ENCODE measurements at regions not wholly inside any gene's neighbourhood (a gene's known extent, or its start where the extent isn't known, plus 50 kb on each side); places are given as distances from the start of the nearest gene placed in this dataset.

DNA sequence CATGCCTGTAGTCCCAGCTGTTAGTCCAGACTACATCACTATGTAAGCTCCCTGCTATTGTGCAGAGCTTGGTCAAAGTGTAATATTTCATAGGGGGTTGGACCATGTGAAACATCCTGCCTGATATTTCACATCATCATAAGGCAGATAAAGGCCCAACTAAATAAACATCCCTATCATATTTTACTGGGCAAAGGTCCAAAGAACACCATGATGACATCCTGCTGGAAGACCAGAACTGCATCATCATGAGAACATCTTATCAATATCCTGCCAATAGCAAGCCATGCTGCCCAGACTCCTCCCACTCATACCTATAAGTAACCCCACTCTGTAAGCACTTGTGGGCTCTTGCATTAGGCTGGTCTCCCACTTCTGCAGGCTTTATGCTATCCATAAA, 88.6 kb downstream of the EIF1AY start (continued):
- no peak for TF ChIP-seq GABPA (IDR thresholded peaks at IDR 0.05; ENCODE audit: borderline replicate concordance, insufficient read depth, low read length)
- TF ChIP-seq, protein P1, sequence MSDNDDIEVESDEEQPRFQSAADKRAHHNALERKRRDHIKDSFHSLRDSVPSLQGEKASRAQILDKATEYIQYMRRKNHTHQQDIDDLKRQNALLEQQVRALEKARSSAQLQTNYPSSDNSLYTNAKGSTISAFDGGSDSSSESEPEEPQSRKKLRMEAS (IDR thresholded peaks at IDR 0.05) = no peak
- no peak for TF ChIP-seq EP300 (IDR thresholded peaks at IDR 0.05; ENCODE audit: borderline replicate concordance in 1 of 2, low read depth in 2 of 2, low read length in 2 of 2)
- no peak for TF ChIP-seq RFX5 (IDR thresholded peaks at IDR 0.05; ENCODE audit: borderline replicate concordance, low read depth, low read length)
- no peak for TF ChIP-seq SIRT6 (IDR thresholded peaks at IDR 0.05; ENCODE audit: low read length)
- no peak for TF ChIP-seq RNF2 (IDR thresholded peaks at IDR 0.05; ENCODE audit: borderline replicate concordance, low read depth, low read length, missing control alignments, poor library complexity, severe bottlenecking)
- TF ChIP-seq TCF12 (IDR thresholded peaks at IDR 0.05; ENCODE audit: low read depth, low read length) = no peak
- no peak for TF ChIP-seq NANOG (IDR thresholded peaks at IDR 0.05; ENCODE audit: insufficient read depth, low read depth, low read length, poor library complexity, severe bottlenecking)
- TF ChIP-seq, protein P2, sequence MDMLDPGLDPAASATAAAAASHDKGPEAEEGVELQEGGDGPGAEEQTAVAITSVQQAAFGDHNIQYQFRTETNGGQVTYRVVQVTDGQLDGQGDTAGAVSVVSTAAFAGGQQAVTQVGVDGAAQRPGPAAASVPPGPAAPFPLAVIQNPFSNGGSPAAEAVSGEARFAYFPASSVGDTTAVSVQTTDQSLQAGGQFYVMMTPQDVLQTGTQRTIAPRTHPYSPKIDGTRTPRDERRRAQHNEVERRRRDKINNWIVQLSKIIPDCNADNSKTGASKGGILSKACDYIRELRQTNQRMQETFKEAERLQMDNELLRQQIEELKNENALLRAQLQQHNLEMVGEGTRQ (IDR thresholded peaks at IDR 0.05; ENCODE audit: low read length) = no peak
- TF ChIP-seq, protein P3, sequence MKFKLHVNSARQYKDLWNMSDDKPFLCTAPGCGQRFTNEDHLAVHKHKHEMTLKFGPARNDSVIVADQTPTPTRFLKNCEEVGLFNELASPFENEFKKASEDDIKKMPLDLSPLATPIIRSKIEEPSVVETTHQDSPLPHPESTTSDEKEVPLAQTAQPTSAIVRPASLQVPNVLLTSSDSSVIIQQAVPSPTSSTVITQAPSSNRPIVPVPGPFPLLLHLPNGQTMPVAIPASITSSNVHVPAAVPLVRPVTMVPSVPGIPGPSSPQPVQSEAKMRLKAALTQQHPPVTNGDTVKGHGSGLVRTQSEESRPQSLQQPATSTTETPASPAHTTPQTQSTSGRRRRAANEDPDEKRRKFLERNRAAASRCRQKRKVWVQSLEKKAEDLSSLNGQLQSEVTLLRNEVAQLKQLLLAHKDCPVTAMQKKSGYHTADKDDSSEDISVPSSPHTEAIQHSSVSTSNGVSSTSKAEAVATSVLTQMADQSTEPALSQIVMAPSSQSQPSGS (IDR thresholded peaks at IDR 0.05; ENCODE audit: low read length) = no peak
- no peak for TF ChIP-seq BACH1 (IDR thresholded peaks at IDR 0.05; ENCODE audit: low read length)
- no peak for TF ChIP-seq SAP30 (IDR thresholded peaks at IDR 0.05; ENCODE audit: insufficient read depth, insufficient replicate concordance, low read length)
- TF ChIP-seq SP4 (IDR thresholded peaks at IDR 0.05; ENCODE audit: low read length) = no peak
